ENCODE measurements at regions not wholly inside any gene's neighbourhood (a gene's known extent, or its start where the extent isn't known, plus 50 kb on each side); places are given as distances from the start of the nearest gene placed in this dataset.
A peak's percentile ranks its signal among the peaks of the same experiment; 100 is the strongest.

- H3K4ac ChIP-seq (replicated peaks; ENCODE audit: insufficient read length, low read depth, low read length): peak overlapping the region; percentile 60
- H3K36me3 ChIP-seq (ENCODE audit: control insufficient read depth in 2 of 4, insufficient read depth in 4 of 4, low read length in 3 of 4): no peaks in the 10 kb centered on the region; a peak in 1 of 8 replicates
- 0 out of 4 replicates have a peak overlapping the region, but pooled peaks have one; percentile 24 to 25 for H3K4me2 ChIP-seq (ENCODE audit: insufficient read depth in 1 of 2, low read depth in 2 of 2, low read length in 2 of 2)
- 70% methylated on average over 2 of the region's 2 CpGs; no CpG with 5 or more reads in 1 of the 2 experiments for WGBS, 2 experiments (ENCODE audit: extremely low coverage in 1 of 2, insufficient coverage in 1 of 2, insufficient read length in 1 of 2, insufficient replicate concordance in 2 of 2, low coverage in 1 of 2, low lambda C conversion rate in 2 of 2, missing lambda C conversion rate in 1 of 2)
- peak overlapping the region; percentile 62 for H2BK120ac ChIP-seq (replicated peaks; ENCODE audit: low read depth, low read length)
- H3K23me2 ChIP-seq (ENCODE audit: low read depth, low read length): no peaks in the 10 kb centered on the region
- H2BK15ac ChIP-seq (ENCODE audit: low read length): no peak overlapping the region
- no peak overlapping the region for H2BK12ac ChIP-seq (ENCODE audit: low read depth, low read length)
- H4K5ac ChIP-seq (ENCODE audit: insufficient read length, low read depth, low read length): no peak overlapping the region
- H2BK20ac ChIP-seq (ENCODE audit: low read length): peak overlapping the region; percentile 66; the same call in 1 of the 2 replicates
- no peaks in the 10 kb centered on the region for H4K20me1 ChIP-seq (replicated peaks in 1 of 2; ENCODE audit: control insufficient read depth in 1 of 2, insufficient read depth in 2 of 2, low read length in 2 of 2)
- ChIA-PET CTCF (ENCODE audit: partially characterized antibody) (interaction anchor here (0.7 to 1.3 kb wide), 3 partner anchors 20 to 104 kb away, joined by 3 to 5 read pairs (median 4); no protein-coding TSS in a partner anchor), POLR2A (ENCODE audit: partially characterized antibody) (interaction anchor here (0.9 to 2.2 kb wide), 3 partner anchors 13 to 100 kb away, joined by 3 to 16 read pairs (median 3); partner anchors contain the start of gene HK2)
- H3K18ac ChIP-seq (ENCODE audit: extremely low read depth, low read length): peak overlapping the region; percentile 0; the same call in 1 of the 2 replicates
- H2BK5ac ChIP-seq (ENCODE audit: low read depth, low read length): 0 out of 2 replicates have a peak overlapping the region, but pooled peaks have one; percentile 9
- H3K9ac ChIP-seq (replicated peaks in 1 of 4; ENCODE audit: extremely low read depth in 1 of 4, low read depth in 3 of 4, low read length in 3 of 4): no peak overlapping the region
- DNase-seq (ENCODE audit: low read depth in 1 of 2, low spot score in 2 of 2) (no peak), FAIRE-seq (no peak)
- H3K14ac ChIP-seq (ENCODE audit: insufficient read length): no peak overlapping the region
- no peaks in the 10 kb centered on the region for H3K79me2 ChIP-seq (ENCODE audit: control insufficient read depth in 1 of 2, insufficient read depth in 2 of 2, low read length in 2 of 2)
- H3K56ac ChIP-seq (replicated peaks; ENCODE audit: insufficient read length, low read depth, low read length): no peak overlapping the region
- peak overlapping the region; percentile 25; the same call in 1 of the 2 replicates for H3K27ac ChIP-seq (ENCODE audit: low read depth, low read length)
- peak overlapping the region; percentile 94 for H4K91ac ChIP-seq (replicated peaks; ENCODE audit: insufficient read length, low read length)
- peaks cover 3 to 6% of the 10 kb centered on the region in 2 experiments; a peak in 1 of 4 replicates for H3K9me3 ChIP-seq (ENCODE audit: insufficient read depth in 2 of 2, low read depth in 1 of 2, low read length in 1 of 2)
- H3K27me3 ChIP-seq (replicated peaks in 1 of 4; ENCODE audit: control insufficient read depth in 3 of 4, extremely low read depth in 1 of 4, insufficient read depth in 3 of 4, low read length in 3 of 4): no peaks in the 10 kb centered on the region
- no peak for TF ChIP-seq SIN3A (conservative IDR thresholded peaks at IDR 0.05 in 1 of 2, IDR thresholded peaks at IDR 0.05 in 1 of 2; ENCODE audit: low read depth in 1 of 2, low read length in 2 of 2)
- H4K8ac ChIP-seq (ENCODE audit: extremely low read depth, insufficient read depth, low read length): no peak overlapping the region
- no peak overlapping the region for H3K23ac ChIP-seq (ENCODE audit: insufficient read length)
- H3K79me1 ChIP-seq (ENCODE audit: low read depth, low read length): no peaks in the 10 kb centered on the region
- H2AK5ac ChIP-seq (ENCODE audit: low read depth, low read length): no peak overlapping the region
- H3K4me3 ChIP-seq (ENCODE audit: extremely low read depth in 1 of 4, insufficient read depth in 2 of 4, low read depth in 3 of 4, low read length in 4 of 4): no peak overlapping the region
- peaks cover 0 to 6% (median 3%) of the 10 kb centered on the region in 4 experiments; a peak in 4 of 7 replicates for H3K4me1 ChIP-seq (replicated peaks in 1 of 4; ENCODE audit: control insufficient read depth in 3 of 4, insufficient read depth in 4 of 4, low read length in 3 of 4)
- H2AFZ ChIP-seq (ENCODE audit: low read length): no peak overlapping the region; the same call in 1 of the 2 replicates
Measured at GRCh38 chr2:74735009-74735408, 81.0 kb downstream of the SEMA4F start.

Measured in H1 (cell line).